GM19035 (cell line): ENCODE measurements at regions not wholly inside any gene's neighbourhood (a gene's known extent, or its start where the extent isn't known, plus 50 kb on each side); places are given as distances from the start of the nearest gene placed in this dataset.

Experiments used
- ATAC-seq: cut with Tn5 transposase; IDR thresholded peaks from one replicate; pipeline ENCODE4 v1.9.1; 2021; ENCODE audit not compliant: unreplicated experiment

- no peak for ATAC-seq
Measured at GRCh38 chr10:111131168-111131799, 54.5 kb downstream of the ADRA2A start.

GRCh38 chr10:111137007-111137406 is 60.2 kb downstream of the ADRA2A start:
- no peak for ATAC-seq

- no peak for ATAC-seq
Measured at GRCh38 chr10:111137587-111137986, 60.8 kb downstream of the ADRA2A start.

GRCh38 chr10:111138544-111138943 is 61.7 kb downstream of the ADRA2A start:
- no peak for ATAC-seq

- no peak for ATAC-seq
Measured at GRCh38 chr10:111139567-111139966, 62.7 kb downstream of the ADRA2A start.

- no peak for ATAC-seq
Measured at GRCh38 chr10:111142092-111142768, 65.4 kb downstream of the ADRA2A start.

- ATAC-seq = no peak
Measured at GRCh38 chr10:111146025-111146640, 69.3 kb downstream of the ADRA2A start.

- no peak for ATAC-seq
Measured at GRCh38 chr10:111148025-111148424, 71.2 kb downstream of the ADRA2A start.

- no peak for ATAC-seq
Measured at GRCh38 chr10:111148440-111148839, 71.6 kb downstream of the ADRA2A start.

GRCh38 chr10:111150691-111151090 is 73.9 kb downstream of the ADRA2A start:
- no peak for ATAC-seq

GRCh38 chr10:111151595-111152307 is 74.9 kb downstream of the ADRA2A start:
- no peak for ATAC-seq

GRCh38 chr10:111156754-111157153 is 79.9 kb downstream of the ADRA2A start:
- no peak for ATAC-seq

- ATAC-seq = no peak
Measured at GRCh38 chr10:111158595-111158994, 81.8 kb downstream of the ADRA2A start.

GRCh38 chr10:111161109-111161874 is 84.5 kb downstream of the ADRA2A start:
- no peak for ATAC-seq

- no peak for ATAC-seq
Measured at GRCh38 chr10:111171183-111171582, 94.4 kb downstream of the ADRA2A start.

GRCh38 chr10:111175787-111176186 is 99.0 kb downstream of the ADRA2A start:
- ATAC-seq = no peak

- peak; percentile 55 for ATAC-seq
Measured at GRCh38 chr10:111177379-111177778, 100.5 kb downstream of the ADRA2A start.

- ATAC-seq = no peak
Measured at GRCh38 chr10:111179514-111179913, 102.7 kb downstream of the ADRA2A start.

GRCh38 chr10:111186358-111186757 is 109.5 kb downstream of the ADRA2A start:
- no peak for ATAC-seq

- ATAC-seq = no peak
Measured at GRCh38 chr10:111187096-111187495, 110.3 kb downstream of the ADRA2A start.

GRCh38 chr10:111199587-111199986 is 122.8 kb downstream of the ADRA2A start:
- ATAC-seq = no peak
